Astrocyte of the spinal cord (primary cell): ENCODE measurements at regions not wholly inside any gene's neighbourhood (a gene's known extent, or its start where the extent isn't known, plus 50 kb on each side); places are given as distances from the start of the nearest gene placed in this dataset.

Experiments used
- DNase-seq: peaks from one replicate; pipeline ENCODE4 v3.0.0; 2011; ENCODE audit warnings: low read depth, low spot score
- H3K4me3 ChIP-seq: 2 replicates; pipeline ENCODE4 v1.5.1; 2011; ENCODE audit warnings: low read depth, mild to moderate bottlenecking, low read length, moderate library complexity
- in situ Hi-C: cut with HindIII; loops from 2 replicates; pipeline ENCODE4 v1.10.0; 2017; ENCODE audit warnings: low sequenced_read_pairs
- TF ChIP-seq, protein P1 (sequence below): IDR thresholded peaks from 2 replicates; pipeline ENCODE4 v1.5.1; 2012; ENCODE audit warnings: low read depth, mild to moderate bottlenecking, low read length, inconsistent platforms

DNA sequence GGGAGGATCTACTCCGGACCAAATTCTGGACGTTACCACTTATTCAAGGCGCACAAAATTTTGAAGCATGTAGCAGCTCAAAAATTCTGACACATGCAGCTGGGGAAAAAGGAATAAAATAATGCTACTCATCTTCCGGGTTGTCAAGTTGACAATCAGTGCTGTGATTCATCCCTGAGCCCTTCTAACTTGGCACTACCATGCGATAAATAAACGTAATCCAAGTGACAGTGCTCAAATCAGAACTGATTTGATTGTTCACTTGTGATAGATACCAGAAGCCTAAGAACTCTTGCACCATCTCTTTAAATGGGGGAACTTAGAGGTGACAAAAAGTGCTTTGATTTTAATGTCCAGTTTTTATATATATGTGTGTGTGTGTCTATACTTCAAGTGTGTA, 230.2 kb upstream of the TLE4 start:
- no peak overlapping the region for H3K4me3 ChIP-seq
- TF ChIP-seq, protein P1, sequence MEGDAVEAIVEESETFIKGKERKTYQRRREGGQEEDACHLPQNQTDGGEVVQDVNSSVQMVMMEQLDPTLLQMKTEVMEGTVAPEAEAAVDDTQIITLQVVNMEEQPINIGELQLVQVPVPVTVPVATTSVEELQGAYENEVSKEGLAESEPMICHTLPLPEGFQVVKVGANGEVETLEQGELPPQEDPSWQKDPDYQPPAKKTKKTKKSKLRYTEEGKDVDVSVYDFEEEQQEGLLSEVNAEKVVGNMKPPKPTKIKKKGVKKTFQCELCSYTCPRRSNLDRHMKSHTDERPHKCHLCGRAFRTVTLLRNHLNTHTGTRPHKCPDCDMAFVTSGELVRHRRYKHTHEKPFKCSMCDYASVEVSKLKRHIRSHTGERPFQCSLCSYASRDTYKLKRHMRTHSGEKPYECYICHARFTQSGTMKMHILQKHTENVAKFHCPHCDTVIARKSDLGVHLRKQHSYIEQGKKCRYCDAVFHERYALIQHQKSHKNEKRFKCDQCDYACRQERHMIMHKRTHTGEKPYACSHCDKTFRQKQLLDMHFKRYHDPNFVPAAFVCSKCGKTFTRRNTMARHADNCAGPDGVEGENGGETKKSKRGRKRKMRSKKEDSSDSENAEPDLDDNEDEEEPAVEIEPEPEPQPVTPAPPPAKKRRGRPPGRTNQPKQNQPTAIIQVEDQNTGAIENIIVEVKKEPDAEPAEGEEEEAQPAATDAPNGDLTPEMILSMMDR, result no peak
- in situ Hi-C loops, result no loop called here
- no peak for DNase-seq

DNA sequence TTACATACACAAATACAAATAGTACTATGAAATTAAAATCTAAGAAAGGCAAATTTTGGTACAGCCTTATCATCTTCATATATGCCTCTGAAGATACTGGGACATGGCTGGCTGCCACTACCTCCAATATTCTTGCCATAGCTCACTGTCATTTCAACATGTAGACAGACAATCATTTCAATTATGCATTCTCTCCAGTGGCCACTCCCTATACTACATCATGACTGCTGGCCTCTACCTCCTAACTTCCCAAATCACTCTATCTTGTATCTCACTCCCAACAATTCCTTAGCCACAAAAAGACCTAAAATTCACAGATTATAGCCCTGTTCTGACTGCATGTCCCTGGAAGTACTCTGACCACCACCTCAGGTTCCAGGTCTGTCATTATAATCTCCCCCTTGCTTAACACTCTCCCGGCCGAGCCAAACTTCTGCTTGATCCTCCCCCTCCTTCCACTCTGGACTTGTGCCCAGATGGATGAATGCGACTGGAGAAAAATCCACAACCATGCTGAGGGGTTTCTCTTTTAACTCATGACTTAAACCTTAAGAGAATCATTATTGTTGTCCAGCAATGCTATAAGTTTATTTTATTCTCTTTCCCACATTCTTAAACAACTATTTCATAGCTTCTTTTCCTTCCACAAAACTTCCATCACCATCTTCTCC, 225.3 kb upstream of the TLE4 start:
- DNase-seq, result peak; percentile 44
- H3K4me3 ChIP-seq, result no peak overlapping the region
- TF ChIP-seq, protein P1, result no peak
- in situ Hi-C loops, result no loop called here

DNA sequence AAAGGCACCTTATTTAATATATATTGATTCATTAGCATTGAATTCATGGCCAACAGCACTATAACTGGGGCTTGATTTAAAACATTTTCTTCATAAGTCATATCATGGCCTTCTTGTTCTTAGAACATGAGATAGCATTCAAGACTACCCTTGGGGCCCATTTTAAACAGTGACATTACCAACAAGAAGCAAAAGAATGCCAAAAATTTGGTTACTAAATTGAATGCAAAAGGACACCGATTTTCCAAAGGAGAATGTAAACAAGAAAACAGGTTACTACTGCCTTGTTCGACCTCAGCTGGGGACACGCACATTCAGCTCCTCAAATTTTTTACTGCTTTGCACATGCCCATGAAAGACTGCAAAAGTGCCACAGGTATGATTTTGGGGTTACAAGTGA, 219.4 kb upstream of the TLE4 start:
- DNase-seq, result no peak
- TF ChIP-seq, protein P1, result no peak
- H3K4me3 ChIP-seq, result no peak overlapping the region
- in situ Hi-C loops, result no loop called here

DNA sequence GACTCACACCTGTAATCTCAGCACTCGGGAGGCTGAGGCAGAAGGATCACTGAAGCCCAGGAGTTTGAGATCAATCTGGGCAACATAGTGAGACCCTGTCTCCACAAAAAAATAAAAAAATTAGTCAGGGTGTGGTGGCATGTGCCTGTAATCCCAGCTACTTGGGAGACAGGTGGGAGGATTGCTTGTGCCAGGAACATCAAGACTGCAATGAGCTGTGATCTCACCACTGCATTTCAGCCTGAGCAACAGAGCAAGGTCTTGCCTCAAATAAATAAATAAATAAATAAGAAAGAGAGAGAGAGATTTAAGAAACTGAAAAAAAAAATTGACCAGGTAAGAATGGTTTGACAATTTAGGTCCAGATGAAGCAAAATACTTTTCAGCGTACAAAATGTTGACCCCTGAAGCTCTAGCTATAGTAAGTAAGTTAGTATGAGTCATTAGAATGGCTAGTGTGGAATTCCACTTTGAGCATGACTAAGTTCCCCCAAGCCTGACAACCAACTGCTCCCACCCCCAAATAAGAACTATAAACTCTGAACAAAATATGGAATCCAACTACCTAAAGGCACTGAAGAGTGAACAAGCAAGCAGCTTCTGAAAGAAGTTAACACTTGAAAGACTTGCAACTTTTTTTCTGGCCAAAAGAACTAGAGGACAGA, 217.8 kb upstream of the TLE4 start:
- TF ChIP-seq, protein P1, result no peak
- no peak overlapping the region for H3K4me3 ChIP-seq
- peak; percentile 78 for DNase-seq
- in situ Hi-C loops, result no loop called here

DNA sequence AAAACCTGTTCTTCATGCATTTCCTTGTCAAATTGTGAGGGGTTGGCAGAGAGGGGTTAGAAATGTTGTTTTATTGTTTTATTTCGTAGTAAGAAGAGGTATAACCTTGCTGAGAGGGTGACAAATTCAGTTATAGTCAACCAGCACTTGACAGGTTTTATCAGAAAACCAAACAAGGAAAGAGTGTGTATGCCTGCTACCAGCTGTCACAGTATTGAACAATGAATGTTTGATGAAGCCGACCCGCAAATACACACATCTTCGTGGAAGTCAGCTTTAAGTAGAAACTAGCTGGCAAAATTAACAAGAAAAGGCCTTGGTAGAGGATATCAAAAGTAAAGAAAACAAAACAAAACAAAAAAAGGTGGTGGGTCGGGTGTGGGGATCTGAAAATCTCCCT, 214.6 kb upstream of the TLE4 start:
- no peak overlapping the region for H3K4me3 ChIP-seq
- TF ChIP-seq, protein P1, result no peak
- DNase-seq, result no peak
- in situ Hi-C loops, result no loop called here

DNA sequence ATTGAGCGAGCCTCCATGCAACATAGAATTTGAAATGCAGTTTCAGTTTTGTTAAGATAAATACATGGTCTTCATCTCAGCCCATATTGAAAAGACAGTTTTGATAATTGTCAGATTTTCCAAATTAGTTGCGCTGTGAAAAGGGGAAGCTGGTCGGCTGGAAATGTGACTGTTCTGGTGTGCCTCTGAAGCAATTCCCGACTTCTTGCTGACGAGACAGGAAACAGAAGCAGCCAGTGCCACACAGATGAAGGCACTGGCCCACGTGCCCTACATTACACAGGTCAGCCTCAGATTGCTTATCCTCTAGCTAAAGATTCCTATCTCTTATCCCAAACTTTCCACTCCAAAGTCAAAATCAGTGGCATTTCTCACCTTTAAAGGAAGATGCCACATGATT, 214.1 kb upstream of the TLE4 start:
- DNase-seq, result no peak
- TF ChIP-seq, protein P1, result no peak
- in situ Hi-C loops, result no loop called here
- H3K4me3 ChIP-seq, result no peak overlapping the region
